HUES6 (cell line): ENCODE measurements at regions not wholly inside any gene's neighbourhood (a gene's known extent, or its start where the extent isn't known, plus 50 kb on each side); places are given as distances from the start of the nearest gene placed in this dataset.

ENCODE experiments used
- H3K27ac ChIP-seq: 2 replicates; pipeline ENCODE4 v1.7.0; 2013; ENCODE audit warnings: low read depth, mild to moderate bottlenecking, low read length, inconsistent platforms
- H3K27me3 ChIP-seq: 2 replicates; pipeline ENCODE4 v1.6.1; 2013; ENCODE audit warnings: low read length; ENCODE audit not compliant: control insufficient read depth, insufficient read depth
- H3K36me3 ChIP-seq: 2 replicates; pipeline ENCODE4 v1.6.1; 2013; ENCODE audit warnings: low read length; ENCODE audit not compliant: control insufficient read depth, insufficient read depth
- H3K4me1 ChIP-seq: 2 replicates; pipeline ENCODE4 v1.6.1; 2013; ENCODE audit warnings: low read length; ENCODE audit not compliant: control insufficient read depth, insufficient read depth
- H3K4me3 ChIP-seq: 2 replicates; pipeline ENCODE4 v1.5.1; 2013; ENCODE audit warnings: low read depth, low read length
- H3K9ac ChIP-seq: one replicate; pipeline ENCODE4 v1.6.1; 2013; ENCODE audit warnings: mild to moderate bottlenecking, low read length
- H3K9me3 ChIP-seq: 2 replicates; pipeline ENCODE4 v1.6.1; 2013; ENCODE audit warnings: low read depth, low read length; ENCODE audit not compliant: control insufficient read depth, insufficient read depth

- H3K36me3 ChIP-seq, result no peaks in the 10 kb centered on the region
- no peak overlapping the region for H3K9ac ChIP-seq
- H3K27ac ChIP-seq, result no peak overlapping the region
- no peaks in the 10 kb centered on the region for H3K27me3 ChIP-seq
- no peaks in the 10 kb centered on the region for H3K4me1 ChIP-seq
- no peak overlapping the region for H3K4me3 ChIP-seq
- peaks cover 6% of the 10 kb centered on the region; the same call in 1 of the 2 replicates for H3K9me3 ChIP-seq
Measured at GRCh38 chr7:93750986-93751385, 139.6 kb downstream of the TFPI2 start.

- no peaks in the 10 kb centered on the region for H3K27me3 ChIP-seq
- no peaks in the 10 kb centered on the region for H3K36me3 ChIP-seq
- H3K27ac ChIP-seq, result no peak overlapping the region
- H3K4me1 ChIP-seq, result no peaks in the 10 kb centered on the region
- peaks cover 6% of the 10 kb centered on the region; the same call in 1 of the 2 replicates for H3K9me3 ChIP-seq
- no peak overlapping the region for H3K9ac ChIP-seq
- H3K4me3 ChIP-seq, result no peak overlapping the region
Measured at GRCh38 chr7:93747019-93747418, 143.5 kb downstream of the TFPI2 start.

GRCh38 chr7:93739424-93739823 lies 151.1 kb downstream of the TFPI2 start:
- no peak overlapping the region for H3K27ac ChIP-seq
- H3K27me3 ChIP-seq, result no peaks in the 10 kb centered on the region
- H3K4me3 ChIP-seq, result no peak overlapping the region
- no peak overlapping the region for H3K9ac ChIP-seq
- H3K9me3 ChIP-seq, result no peaks in the 10 kb centered on the region
- no peaks in the 10 kb centered on the region for H3K36me3 ChIP-seq
- no peaks in the 10 kb centered on the region for H3K4me1 ChIP-seq

- no peak overlapping the region for H3K4me3 ChIP-seq
- no peaks in the 10 kb centered on the region for H3K9me3 ChIP-seq
- H3K36me3 ChIP-seq, result no peaks in the 10 kb centered on the region
- no peaks in the 10 kb centered on the region for H3K4me1 ChIP-seq
- no peaks in the 10 kb centered on the region for H3K27me3 ChIP-seq
- no peak overlapping the region for H3K27ac ChIP-seq
- H3K9ac ChIP-seq, result no peak overlapping the region
Measured at GRCh38 chr7:93737953-93738352, 152.6 kb downstream of the TFPI2 start.

- Histone ChIP-seq H3K4me1 (no peaks in the 10 kb centered on the region), H3K4me3 (no peak overlapping the region), H3K9ac (no peak overlapping the region), H3K36me3 (no peaks in the 10 kb centered on the region), H3K27ac (no peak overlapping the region), H3K27me3 (no peaks in the 10 kb centered on the region), H3K9me3 (no peaks in the 10 kb centered on the region; the same call in 1 of the 2 replicates)
Measured at GRCh38 chr7:93736668-93737369, 153.7 kb downstream of the TFPI2 start.

GRCh38 chr7:93728292-93728691 lies 153.8 kb upstream of the CALCR start:
- Histone ChIP-seq H3K4me3 (no peak overlapping the region), H3K4me1 (no peaks in the 10 kb centered on the region), H3K9me3 (no peaks in the 10 kb centered on the region; the same call in 1 of the 2 replicates), H3K27me3 (no peaks in the 10 kb centered on the region), H3K36me3 (no peaks in the 10 kb centered on the region), H3K27ac (no peak overlapping the region), H3K9ac (no peak overlapping the region)

GRCh38 chr7:93725954-93726353 lies 151.4 kb upstream of the CALCR start:
- Histone ChIP-seq H3K4me3 (no peak overlapping the region), H3K9ac (no peak overlapping the region), H3K36me3 (no peaks in the 10 kb centered on the region), H3K27me3 (no peaks in the 10 kb centered on the region), H3K9me3 (no peaks in the 10 kb centered on the region), H3K27ac (no peak overlapping the region), H3K4me1 (no peaks in the 10 kb centered on the region)

- Histone ChIP-seq H3K27ac (no peak overlapping the region), H3K4me3 (no peak overlapping the region), H3K9me3 (no peaks in the 10 kb centered on the region), H3K27me3 (no peaks in the 10 kb centered on the region), H3K36me3 (no peaks in the 10 kb centered on the region), H3K4me1 (no peaks in the 10 kb centered on the region), H3K9ac (no peak overlapping the region)
Measured at GRCh38 chr7:93723424-93724124, 149.1 kb upstream of the CALCR start.

- H3K27me3 ChIP-seq, result no peaks in the 10 kb centered on the region
Measured at GRCh38 chr7:93720106-93720505, 145.6 kb upstream of the CALCR start.

GRCh38 chr7:93719546-93719945 lies 145.0 kb upstream of the CALCR start:
- H3K4me3 ChIP-seq, result no peak overlapping the region
- no peaks in the 10 kb centered on the region for H3K9me3 ChIP-seq
- no peak overlapping the region for H3K9ac ChIP-seq
- H3K36me3 ChIP-seq, result no peaks in the 10 kb centered on the region
- H3K27me3 ChIP-seq, result no peaks in the 10 kb centered on the region
- no peaks in the 10 kb centered on the region for H3K4me1 ChIP-seq
- H3K27ac ChIP-seq, result no peak overlapping the region

More at GRCh38 chr7:93720106-93720505, 145.6 kb upstream of the CALCR start:
- Histone ChIP-seq H3K4me3 (no peak overlapping the region), H3K36me3 (no peaks in the 10 kb centered on the region), H3K9ac (no peak overlapping the region), H3K4me1 (no peaks in the 10 kb centered on the region), H3K27ac (no peak overlapping the region), H3K9me3 (no peaks in the 10 kb centered on the region)

- no peaks in the 10 kb centered on the region for H3K4me1 ChIP-seq
- no peak overlapping the region for H3K9ac ChIP-seq
Measured at GRCh38 chr7:93717217-93717900, 142.8 kb upstream of the CALCR start.

More at GRCh38 chr7:93717217-93717900, 142.8 kb upstream of the CALCR start:
- no peak overlapping the region for H3K4me3 ChIP-seq
- H3K36me3 ChIP-seq, result no peaks in the 10 kb centered on the region
- H3K9me3 ChIP-seq, result no peaks in the 10 kb centered on the region
- H3K27me3 ChIP-seq, result no peaks in the 10 kb centered on the region
- no peak overlapping the region for H3K27ac ChIP-seq
